ENCODE measurements at regions not wholly inside any gene's neighbourhood (a gene's known extent, or its start where the extent isn't known, plus 50 kb on each side); places are given as distances from the start of the nearest gene placed in this dataset.
A peak's percentile ranks its signal among the peaks of the same experiment; 100 is the strongest.

GRCh38 chr3:197349368-197349767 is 51.0 kb upstream of the DLG1 start:
- peak overlapping the region in 1 of 3 experiments; percentile 55; a peak in 1 of 7 replicates for H3K27ac Mint-ChIP-seq
- H2BK120ac ChIP-seq (ENCODE audit: low read depth, low read length, poor library complexity, severe bottlenecking), result no peak overlapping the region
- DNase-seq, result peak; percentile 62
- peaks cover 2% of the 10 kb centered on the region for H4K20me1 ChIP-seq (ENCODE audit: control insufficient read depth, insufficient read depth, insufficient read length)
- H3K23me2 ChIP-seq (ENCODE audit: insufficient read length, low read depth, low read length, poor library complexity, severe bottlenecking), result no peaks in the 10 kb centered on the region
- WGBS (ENCODE audit: extremely low coverage, insufficient read length, low lambda C conversion rate), result no CpG with 5 or more reads among the region's 8 CpGs
- H3K27me3 ChIP-seq (ENCODE audit: insufficient read depth, low read length), result no peaks in the 10 kb centered on the region
- no peaks in the 10 kb centered on the region for H3K79me1 ChIP-seq (ENCODE audit: insufficient read depth, low read depth, low read length, poor library complexity, severe bottlenecking)
- no peak overlapping the region for H3K27ac ChIP-seq (ENCODE audit: insufficient read length, low read depth, low read length)
- H3K79me2 ChIP-seq (ENCODE audit: insufficient read depth, low read length), result no peaks in the 10 kb centered on the region
- no peak overlapping the region for H3K4ac ChIP-seq (ENCODE audit: low read depth, low read length)
- H2AFZ ChIP-seq (ENCODE audit: low read length), result no peak overlapping the region
- H3K4me1 Mint-ChIP-seq, result peaks cover 25 to 26% of the 10 kb centered on the region in 2 experiments
- no peak overlapping the region for H4K8ac ChIP-seq (replicated peaks; ENCODE audit: insufficient read length, low read depth, low read length)
- H2BK15ac ChIP-seq (ENCODE audit: low read depth, low read length), result no peak overlapping the region
- H3K9me3 Mint-ChIP-seq, result no peaks in the 10 kb centered on the region
- no peak overlapping the region for H4K5ac ChIP-seq (ENCODE audit: insufficient read length, low read depth, low read length)
- no peak overlapping the region for H3T11ph ChIP-seq (ENCODE audit: low read length)
- H3K4me3 Mint-ChIP-seq, result no peak overlapping the region
- peak overlapping the region; percentile 44; the same call in 1 of the 2 replicates for H3K14ac ChIP-seq (ENCODE audit: insufficient read depth, low read length)
- TF ChIP-seq CTCF (conservative IDR thresholded peaks at IDR 0.05), result no peak
- no peak overlapping the region for H2BK20ac ChIP-seq (ENCODE audit: low read depth, low read length, poor library complexity, severe bottlenecking)
- H3K56ac ChIP-seq (ENCODE audit: insufficient read length, low read depth, low read length), result no peak overlapping the region
- no peak overlapping the region for H2BK12ac ChIP-seq (ENCODE audit: insufficient read length, low read depth, low read length)
- no peak overlapping the region for H3K18ac ChIP-seq (ENCODE audit: insufficient read length, low read depth, low read length)
- peaks cover 3% of the 10 kb centered on the region; the same call in 1 of the 2 replicates for H3K27me3 Mint-ChIP-seq (ENCODE audit: low read depth)
- no peak overlapping the region for H3K23ac ChIP-seq (ENCODE audit: insufficient read length, low read depth, low read length)
- H3K9me3 ChIP-seq (ENCODE audit: control insufficient read depth, low read depth, low read length), result no peaks in the 10 kb centered on the region
- H3K36me3 Mint-ChIP-seq (ENCODE audit: insufficient read depth in 1 of 3, low read depth in 3 of 3), result no peaks in the 10 kb centered on the region; a peak in 1 of 7 replicates
- no peak overlapping the region for H4K91ac ChIP-seq (ENCODE audit: insufficient read length, low read depth, low read length)
- H3K9ac ChIP-seq (ENCODE audit: extremely low read depth, insufficient read length, low read length), result no peak overlapping the region
- no peak overlapping the region for H2AK5ac ChIP-seq (ENCODE audit: insufficient read length, low read length)
- H2BK5ac ChIP-seq (ENCODE audit: insufficient read length, low read length), result no peak overlapping the region
- no peak overlapping the region for H3K4me2 ChIP-seq (ENCODE audit: insufficient read depth, insufficient read length, low read length)
- H3K4me1 ChIP-seq (ENCODE audit: insufficient read depth, low read length), result no peaks in the 10 kb centered on the region

Measured in H9 (cell line).